ENCODE measurements at regions not wholly inside any gene's neighbourhood (a gene's known extent, or its start where the extent isn't known, plus 50 kb on each side); places are given as distances from the start of the nearest gene placed in this dataset.

- CTCF ChIA-PET: no interaction called here
- H3K27ac ChIP-seq (ENCODE audit: low read depth in 2 of 2, low read length in 1 of 2): no peak overlapping the region
- H3F3A ChIP-seq (replicated peaks; ENCODE audit: insufficient read depth): no peaks in the 10 kb centered on the region
- no peak overlapping the region for H3K4me3 ChIP-seq (ENCODE audit: low read depth in 2 of 2, low read length in 1 of 2)
- no peak overlapping the region for H3K9ac ChIP-seq
- no peaks in the 10 kb centered on the region for H3K9me2 ChIP-seq
- no peaks in the 10 kb centered on the region for H3K27me3 ChIP-seq (ENCODE audit: insufficient read depth)
- H3K9me3 ChIP-seq: no peaks in the 10 kb centered on the region
- H3K4me1 ChIP-seq (ENCODE audit: control insufficient read depth in 1 of 2, insufficient read depth in 2 of 2, low read depth in 1 of 2, low read length in 1 of 2): no peaks in the 10 kb centered on the region
- H4K20me1 ChIP-seq (ENCODE audit: insufficient read depth): no peaks in the 10 kb centered on the region
- no peaks in the 10 kb centered on the region for H3K36me3 ChIP-seq (replicated peaks in 1 of 2; ENCODE audit: control insufficient read depth in 1 of 2, insufficient read depth in 2 of 2, low read length in 1 of 2)
- WGBS (ENCODE audit: low lambda C conversion rate): 45% methylated on average over 1 of the region's 1 CpG
- H2AFZ ChIP-seq (ENCODE audit: low read depth): no peak overlapping the region
- no peaks in the 10 kb centered on the region for H3K79me2 ChIP-seq (ENCODE audit: insufficient read depth)
- H3K4me2 ChIP-seq: no peak overlapping the region
- no peak for DNase-seq
- TF ChIP-seq FOXJ3 (CRISPR knock-in tag; IDR thresholded peaks at IDR 0.05): no peak
- TF ChIP-seq ELF1 (IDR thresholded peaks at IDR 0.05): no peak
- TF ChIP-seq, protein P1, sequence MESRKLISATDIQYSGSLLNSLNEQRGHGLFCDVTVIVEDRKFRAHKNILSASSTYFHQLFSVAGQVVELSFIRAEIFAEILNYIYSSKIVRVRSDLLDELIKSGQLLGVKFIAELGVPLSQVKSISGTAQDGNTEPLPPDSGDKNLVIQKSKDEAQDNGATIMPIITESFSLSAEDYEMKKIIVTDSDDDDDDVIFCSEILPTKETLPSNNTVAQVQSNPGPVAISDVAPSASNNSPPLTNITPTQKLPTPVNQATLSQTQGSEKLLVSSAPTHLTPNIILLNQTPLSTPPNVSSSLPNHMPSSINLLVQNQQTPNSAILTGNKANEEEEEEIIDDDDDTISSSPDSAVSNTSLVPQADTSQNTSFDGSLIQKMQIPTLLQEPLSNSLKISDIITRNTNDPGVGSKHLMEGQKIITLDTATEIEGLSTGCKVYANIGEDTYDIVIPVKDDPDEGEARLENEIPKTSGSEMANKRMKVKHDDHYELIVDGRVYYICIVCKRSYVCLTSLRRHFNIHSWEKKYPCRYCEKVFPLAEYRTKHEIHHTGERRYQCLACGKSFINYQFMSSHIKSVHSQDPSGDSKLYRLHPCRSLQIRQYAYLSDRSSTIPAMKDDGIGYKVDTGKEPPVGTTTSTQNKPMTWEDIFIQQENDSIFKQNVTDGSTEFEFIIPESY (IDR thresholded peaks at IDR 0.05; ENCODE audit: borderline replicate concordance, low read depth): no peak
- no peak for TF ChIP-seq FOSL2 (IDR thresholded peaks at IDR 0.05; ENCODE audit: borderline replicate concordance, low read depth)
- no peak for TF ChIP-seq CHD2 (IDR thresholded peaks at IDR 0.05; ENCODE audit: low read length, partially characterized antibody)
- no peak for TF ChIP-seq SMC3 (IDR thresholded peaks at IDR 0.05; ENCODE audit: low read depth, low read length)
- TF ChIP-seq, protein P2, sequence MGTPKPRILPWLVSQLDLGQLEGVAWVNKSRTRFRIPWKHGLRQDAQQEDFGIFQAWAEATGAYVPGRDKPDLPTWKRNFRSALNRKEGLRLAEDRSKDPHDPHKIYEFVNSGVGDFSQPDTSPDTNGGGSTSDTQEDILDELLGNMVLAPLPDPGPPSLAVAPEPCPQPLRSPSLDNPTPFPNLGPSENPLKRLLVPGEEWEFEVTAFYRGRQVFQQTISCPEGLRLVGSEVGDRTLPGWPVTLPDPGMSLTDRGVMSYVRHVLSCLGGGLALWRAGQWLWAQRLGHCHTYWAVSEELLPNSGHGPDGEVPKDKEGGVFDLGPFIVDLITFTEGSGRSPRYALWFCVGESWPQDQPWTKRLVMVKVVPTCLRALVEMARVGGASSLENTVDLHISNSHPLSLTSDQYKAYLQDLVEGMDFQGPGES (IDR thresholded peaks at IDR 0.05; ENCODE audit: low read depth, low read length): no peak
- POLR2A ChIA-PET: no interaction called here
Measured at GRCh38 chr11:127962416-127962815, 624.9 kb downstream of the ETS1 start.

DNA sequence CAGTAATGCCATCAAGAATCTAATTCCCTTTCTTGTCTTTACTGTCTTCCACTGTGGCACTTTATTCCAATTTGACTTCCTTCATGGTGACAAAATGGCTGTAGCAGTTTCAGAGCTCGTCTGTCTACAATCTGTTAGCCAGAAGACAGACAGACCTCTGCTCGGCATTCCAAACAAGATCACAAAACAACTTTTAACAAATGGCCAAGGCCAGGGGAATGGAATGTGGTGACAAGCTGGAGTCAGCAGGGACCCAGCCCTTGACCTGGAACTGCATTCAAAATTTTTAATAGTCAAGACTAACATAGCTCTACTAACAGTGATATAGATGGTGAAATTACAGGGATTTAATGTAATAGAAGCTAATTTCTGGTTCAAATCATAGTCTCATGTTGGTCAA, 637.2 kb downstream of the ETS1 start:
- Histone ChIP-seq H2AFZ (ENCODE audit: low read depth) (no peak overlapping the region), H3K9me3 (no peaks in the 10 kb centered on the region), H3K79me2 (ENCODE audit: insufficient read depth) (no peaks in the 10 kb centered on the region), H3K27ac (ENCODE audit: low read depth in 2 of 2, low read length in 1 of 2) (no peak overlapping the region), H3K4me2 (no peak overlapping the region), H4K20me1 (ENCODE audit: insufficient read depth) (no peaks in the 10 kb centered on the region), H3K4me1 (ENCODE audit: control insufficient read depth in 1 of 2, insufficient read depth in 2 of 2, low read depth in 1 of 2, low read length in 1 of 2) (no peaks in the 10 kb centered on the region), H3K36me3 (replicated peaks in 1 of 2; ENCODE audit: control insufficient read depth in 1 of 2, insufficient read depth in 2 of 2, low read length in 1 of 2) (no peaks in the 10 kb centered on the region), H3F3A (replicated peaks; ENCODE audit: insufficient read depth) (no peaks in the 10 kb centered on the region), H3K4me3 (ENCODE audit: low read depth in 2 of 2, low read length in 1 of 2) (no peak overlapping the region), H3K9me2 (no peaks in the 10 kb centered on the region), H3K9ac (no peak overlapping the region), H3K27me3 (ENCODE audit: insufficient read depth) (no peaks in the 10 kb centered on the region)
- CTCF ChIA-PET: no interaction called here
- POLR2A ChIA-PET: no interaction called here
- DNase-seq: no peak
- whole genome bisulfite sequencing (ENCODE audit: low lambda C conversion rate): 40% methylated on average over 2 of the region's 2 CpGs
- TF ChIP-seq ELF1 (IDR thresholded peaks at IDR 0.05) (no peak), USF1 (IDR thresholded peaks at IDR 0.05; ENCODE audit: borderline replicate concordance, low read depth) (no peak), EP300 (IDR thresholded peaks at IDR 0.05; ENCODE audit: borderline replicate concordance in 1 of 2, low read depth in 1 of 2, low read length in 1 of 2) (no peak), REST (IDR thresholded peaks at IDR 0.05; ENCODE audit: low read depth, low read length) (no peak), GABPA (IDR thresholded peaks at IDR 0.05; ENCODE audit: low read depth) (no peak), EZH2phosphoT487 (IDR thresholded peaks at IDR 0.05; ENCODE audit: borderline replicate concordance, low read depth) (no peak), RXRA (IDR thresholded peaks at IDR 0.05; ENCODE audit: borderline replicate concordance, low read depth) (no peak), RFX5 (IDR thresholded peaks at IDR 0.05; ENCODE audit: low read length) (no peak), JUND (IDR thresholded peaks at IDR 0.05) (no peak), YY1 (IDR thresholded peaks at IDR 0.05; ENCODE audit: low read depth) (no peak), TEAD4 (IDR thresholded peaks at IDR 0.05; ENCODE audit: borderline replicate concordance, insufficient read depth) (no peak), MEF2A (IDR thresholded peaks at IDR 0.05; ENCODE audit: borderline replicate concordance, low read depth) (no peak)
- TF ChIP-seq, protein P3, sequence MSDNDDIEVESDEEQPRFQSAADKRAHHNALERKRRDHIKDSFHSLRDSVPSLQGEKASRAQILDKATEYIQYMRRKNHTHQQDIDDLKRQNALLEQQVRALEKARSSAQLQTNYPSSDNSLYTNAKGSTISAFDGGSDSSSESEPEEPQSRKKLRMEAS (IDR thresholded peaks at IDR 0.05; ENCODE audit: low read depth): no peak
- TF ChIP-seq, protein P4, sequence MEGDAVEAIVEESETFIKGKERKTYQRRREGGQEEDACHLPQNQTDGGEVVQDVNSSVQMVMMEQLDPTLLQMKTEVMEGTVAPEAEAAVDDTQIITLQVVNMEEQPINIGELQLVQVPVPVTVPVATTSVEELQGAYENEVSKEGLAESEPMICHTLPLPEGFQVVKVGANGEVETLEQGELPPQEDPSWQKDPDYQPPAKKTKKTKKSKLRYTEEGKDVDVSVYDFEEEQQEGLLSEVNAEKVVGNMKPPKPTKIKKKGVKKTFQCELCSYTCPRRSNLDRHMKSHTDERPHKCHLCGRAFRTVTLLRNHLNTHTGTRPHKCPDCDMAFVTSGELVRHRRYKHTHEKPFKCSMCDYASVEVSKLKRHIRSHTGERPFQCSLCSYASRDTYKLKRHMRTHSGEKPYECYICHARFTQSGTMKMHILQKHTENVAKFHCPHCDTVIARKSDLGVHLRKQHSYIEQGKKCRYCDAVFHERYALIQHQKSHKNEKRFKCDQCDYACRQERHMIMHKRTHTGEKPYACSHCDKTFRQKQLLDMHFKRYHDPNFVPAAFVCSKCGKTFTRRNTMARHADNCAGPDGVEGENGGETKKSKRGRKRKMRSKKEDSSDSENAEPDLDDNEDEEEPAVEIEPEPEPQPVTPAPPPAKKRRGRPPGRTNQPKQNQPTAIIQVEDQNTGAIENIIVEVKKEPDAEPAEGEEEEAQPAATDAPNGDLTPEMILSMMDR (IDR thresholded peaks at IDR 0.05): no peak

Measured in SK-N-SH (cell line).